Neural progenitor cell (in vitro differentiated cells): ENCODE measurements at regions not wholly inside any gene's neighbourhood (a gene's known extent, or its start where the extent isn't known, plus 50 kb on each side); places are given as distances from the start of the nearest gene placed in this dataset.

ENCODE experiments used
- EZH2 ChIP-seq: fragments of 200-600 bp; sonication (generic); IDR thresholded peaks from 2 replicates; pipeline ENCODE4 v1.6.1; 2017; ENCODE audit warnings: antibody characterized with exemption, mild to moderate bottlenecking, moderate library complexity
- EZH2phosphoT487 ChIP-seq: fragments of 200-600 bp; sonication (generic); IDR thresholded peaks from 2 replicates; pipeline ENCODE4 v1.6.1; 2017; ENCODE audit warnings: antibody characterized with exemption
- TF ChIP-seq, protein P1 (sequence below): fragments of 200-600 bp; sonication (generic); IDR thresholded peaks from 2 replicates; pipeline ENCODE4 v1.5.1; 2017; ENCODE audit warnings: antibody characterized with exemption, mild to moderate bottlenecking

DNA sequence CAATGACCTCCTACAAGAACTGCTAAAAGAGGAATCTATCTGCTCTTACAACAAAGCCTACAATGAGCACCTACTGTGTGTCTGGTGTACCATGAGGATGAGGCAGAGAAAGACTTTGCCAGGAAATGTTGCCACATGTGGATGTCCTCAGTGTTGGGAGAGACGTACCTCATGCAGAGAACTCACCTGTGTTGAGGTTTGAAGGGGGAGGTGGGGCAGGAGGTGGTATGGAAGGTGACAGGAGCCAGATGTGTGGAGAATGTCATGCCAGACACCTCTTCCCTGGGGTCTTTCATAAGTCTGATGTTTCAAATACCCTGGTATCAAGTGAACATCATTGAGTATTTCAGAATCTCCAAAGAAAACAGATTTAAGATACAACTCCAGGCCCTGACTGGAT lies 220.1 kb upstream of the RNF32 start:
- TF ChIP-seq, protein P1, sequence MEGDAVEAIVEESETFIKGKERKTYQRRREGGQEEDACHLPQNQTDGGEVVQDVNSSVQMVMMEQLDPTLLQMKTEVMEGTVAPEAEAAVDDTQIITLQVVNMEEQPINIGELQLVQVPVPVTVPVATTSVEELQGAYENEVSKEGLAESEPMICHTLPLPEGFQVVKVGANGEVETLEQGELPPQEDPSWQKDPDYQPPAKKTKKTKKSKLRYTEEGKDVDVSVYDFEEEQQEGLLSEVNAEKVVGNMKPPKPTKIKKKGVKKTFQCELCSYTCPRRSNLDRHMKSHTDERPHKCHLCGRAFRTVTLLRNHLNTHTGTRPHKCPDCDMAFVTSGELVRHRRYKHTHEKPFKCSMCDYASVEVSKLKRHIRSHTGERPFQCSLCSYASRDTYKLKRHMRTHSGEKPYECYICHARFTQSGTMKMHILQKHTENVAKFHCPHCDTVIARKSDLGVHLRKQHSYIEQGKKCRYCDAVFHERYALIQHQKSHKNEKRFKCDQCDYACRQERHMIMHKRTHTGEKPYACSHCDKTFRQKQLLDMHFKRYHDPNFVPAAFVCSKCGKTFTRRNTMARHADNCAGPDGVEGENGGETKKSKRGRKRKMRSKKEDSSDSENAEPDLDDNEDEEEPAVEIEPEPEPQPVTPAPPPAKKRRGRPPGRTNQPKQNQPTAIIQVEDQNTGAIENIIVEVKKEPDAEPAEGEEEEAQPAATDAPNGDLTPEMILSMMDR = no peak
- TF ChIP-seq EZH2 (no peak), EZH2phosphoT487 (no peak)
